H9 (cell line): ENCODE measurements at regions not wholly inside any gene's neighbourhood (a gene's known extent, or its start where the extent isn't known, plus 50 kb on each side); places are given as distances from the start of the nearest gene placed in this dataset.

ENCODE experiments used
- DNase-seq: peaks from one replicate; pipeline ENCODE4 v3.0.0-alpha.2; 2017
- H2AFZ ChIP-seq: one replicate; pipeline ENCODE4 v1.6.1; 2013; ENCODE audit warnings: mild to moderate bottlenecking, low read length, control low read depth, moderate library complexity
- H2AK5ac ChIP-seq: 2 replicates; pipeline ENCODE4 v1.6.1; 2013; ENCODE audit warnings: low read length, control low read depth, mixed read lengths; ENCODE audit not compliant: insufficient read length
- H2BK120ac ChIP-seq: one replicate; pipeline ENCODE4 v1.6.1; 2013; ENCODE audit warnings: low read depth, mild to moderate bottlenecking, low read length, control low read depth, inconsistent platforms; ENCODE audit not compliant: poor library complexity, severe bottlenecking
- H2BK12ac ChIP-seq: 2 replicates; pipeline ENCODE4 v1.6.1; 2013; ENCODE audit warnings: low read length, control low read depth, mixed read lengths, low read depth; ENCODE audit not compliant: insufficient read length
- H2BK15ac ChIP-seq: 2 replicates; pipeline ENCODE4 v1.6.1; 2013; ENCODE audit warnings: low read depth, low read length, control low read depth
- H2BK20ac ChIP-seq: one replicate; pipeline ENCODE4 v1.6.1; 2013; ENCODE audit warnings: low read depth, mild to moderate bottlenecking, low read length, control low read depth, inconsistent platforms; ENCODE audit not compliant: poor library complexity, severe bottlenecking
- H2BK5ac ChIP-seq: 2 replicates; pipeline ENCODE4 v1.6.1; 2013; ENCODE audit warnings: low read length, control low read depth, mixed read lengths; ENCODE audit not compliant: insufficient read length
- H3K14ac ChIP-seq: 2 replicates; pipeline ENCODE4 v1.6.1; 2013; ENCODE audit warnings: low read length, control low read depth; ENCODE audit not compliant: insufficient read depth
- H3K18ac ChIP-seq: 2 replicates; pipeline ENCODE4 v1.6.1; 2013; ENCODE audit warnings: low read depth, mild to moderate bottlenecking, mixed read lengths, low read length, control low read depth; ENCODE audit not compliant: insufficient read length
- H3K23ac ChIP-seq: 2 replicates; pipeline ENCODE4 v1.6.1; 2013; ENCODE audit warnings: low read length, control low read depth, mixed read lengths, low read depth; ENCODE audit not compliant: insufficient read length
- H3K23me2 ChIP-seq: 2 replicates; pipeline ENCODE4 v1.6.1; 2013; ENCODE audit warnings: low read depth, mild to moderate bottlenecking, mixed read lengths, low read length, control low read depth; ENCODE audit not compliant: insufficient read length, poor library complexity, severe bottlenecking
- H3K27ac ChIP-seq: 2 replicates; pipeline ENCODE4 v1.5.1; 2013; ENCODE audit warnings: low read length, control low read depth, mixed read lengths, low read depth; ENCODE audit not compliant: insufficient read length
- H3K27me3 ChIP-seq: 2 replicates; pipeline ENCODE4 v1.6.1; 2013; ENCODE audit warnings: low read length, control low read depth, inconsistent platforms; ENCODE audit not compliant: insufficient read depth
- H3K4ac ChIP-seq: 2 replicates; pipeline ENCODE4 v1.6.1; 2013; ENCODE audit warnings: low read depth, mild to moderate bottlenecking, control low read depth, inconsistent platforms, low read length, moderate library complexity
- H3K4me1 ChIP-seq: 2 replicates; pipeline ENCODE4 v1.6.1; 2013; ENCODE audit warnings: low read length, control low read depth, inconsistent platforms; ENCODE audit not compliant: insufficient read depth
- H3K4me2 ChIP-seq: 2 replicates; pipeline ENCODE4 v1.6.1; 2013; ENCODE audit warnings: low read length, control low read depth, mixed read lengths; ENCODE audit not compliant: insufficient read length, insufficient read depth
- H3K56ac ChIP-seq: 2 replicates; pipeline ENCODE4 v1.6.1; 2013; ENCODE audit warnings: low read depth, mild to moderate bottlenecking, mixed read lengths, low read length, control low read depth; ENCODE audit not compliant: insufficient read length
- H3K79me1 ChIP-seq: 2 replicates; pipeline ENCODE4 v1.6.1; 2013; ENCODE audit warnings: low read depth, mild to moderate bottlenecking, moderate library complexity, low read length, control low read depth, inconsistent platforms; ENCODE audit not compliant: insufficient read depth, poor library complexity, severe bottlenecking
- H3K79me2 ChIP-seq: 2 replicates; pipeline ENCODE4 v1.6.1; 2013; ENCODE audit warnings: low read length, control low read depth, inconsistent platforms; ENCODE audit not compliant: insufficient read depth
- H3K9ac ChIP-seq: 2 replicates; pipeline ENCODE4 v1.6.1; 2013; ENCODE audit warnings: low read length, control low read depth, mixed read lengths; ENCODE audit not compliant: insufficient read length; ENCODE audit errors: extremely low read depth
- H3K9me3 ChIP-seq: one replicate; pipeline ENCODE4 v1.6.1; 2013; ENCODE audit warnings: low read depth, low read length, inconsistent platforms; ENCODE audit not compliant: control insufficient read depth
- H3T11ph ChIP-seq: one replicate; pipeline ENCODE4 v1.6.1; 2013; ENCODE audit warnings: mild to moderate bottlenecking, low read length, control low read depth, inconsistent platforms
- H4K20me1 ChIP-seq: one replicate; pipeline ENCODE4 v1.6.1; 2013; ENCODE audit not compliant: control insufficient read depth, insufficient read length, insufficient read depth
- H4K5ac ChIP-seq: 2 replicates; pipeline ENCODE4 v1.6.1; 2013; ENCODE audit warnings: low read depth, mild to moderate bottlenecking, mixed read lengths, low read length, control low read depth; ENCODE audit not compliant: insufficient read length
- H4K8ac ChIP-seq: replicated peaks from 2 replicates; pipeline ENCODE4 v1.6.1; 2013; ENCODE audit warnings: low read length, control low read depth, mixed read lengths, low read depth; ENCODE audit not compliant: insufficient read length
- H4K91ac ChIP-seq: 2 replicates; pipeline ENCODE4 v1.6.1; 2013; ENCODE audit warnings: low read depth, mild to moderate bottlenecking, moderate library complexity, mixed read lengths, low read length, control low read depth; ENCODE audit not compliant: insufficient read length
- H3K27ac Mint-ChIP-seq, 3 experiments: 2 replicates in 2 of 3; 3 replicates in 1 of 3; pipeline ENCODE4 v1.8.0; 2020 to 2021; ENCODE audit warnings: mixed read lengths in 3 of 3, mild to moderate bottlenecking in 1 of 3, moderate library complexity in 1 of 3
- H3K27me3 Mint-ChIP-seq: 2 replicates; pipeline ENCODE4 v1.8.0; 2021; ENCODE audit warnings: low read depth, mild to moderate bottlenecking, moderate library complexity, mixed read lengths
- H3K36me3 Mint-ChIP-seq, 3 experiments: 2 replicates in 2 of 3; 3 replicates in 1 of 3; pipeline ENCODE4 v1.8.0; 2020 to 2021; ENCODE audit warnings: low read depth in 3 of 3, mixed read lengths in 3 of 3; ENCODE audit not compliant: insufficient read depth in 1 of 3
- H3K4me1 Mint-ChIP-seq, 2 experiments: 2 replicates each; pipeline ENCODE4 v1.8.0; 2020; ENCODE audit warnings: mixed read lengths in 2 of 2
- H3K4me3 Mint-ChIP-seq, 2 experiments: 2 replicates in 1 of 2; 3 replicates in 1 of 2; pipeline ENCODE4 v1.8.0; 2020 to 2021; ENCODE audit warnings: mild to moderate bottlenecking in 2 of 2, mixed read lengths in 2 of 2, moderate library complexity in 1 of 2
- H3K9me3 Mint-ChIP-seq, 2 experiments: 2 replicates in 1 of 2; 3 replicates in 1 of 2; pipeline ENCODE4 v1.8.0; 2020; ENCODE audit warnings: mild to moderate bottlenecking in 2 of 2, mixed read lengths in 2 of 2, moderate library complexity in 1 of 2
- CTCF ChIP-seq: fragments of 200-600 bp; sonication (generic); conservative IDR thresholded peaks from 3 replicates; pipeline ENCODE4 v1.8.0; 2021; ENCODE audit warnings: antibody characterized with exemption, mild to moderate bottlenecking
- WGBS: extraction: QIAGEN DNeasy Blood & Tissue Kit; methylation state at CpG from one replicate; pipeline ENCODE4 v1.1.7; 2013; ENCODE audit warnings: missing lambda C conversion rate, low lambda C conversion rate, mixed read lengths; ENCODE audit not compliant: insufficient read length; ENCODE audit errors: extremely low coverage; 5-methylcytosine and 5-hydroxymethylcytosine counted together

- Histone ChIP-seq H3T11ph (no peak overlapping the region), H2BK120ac (no peak overlapping the region), H3K27ac (no peak overlapping the region), H3K79me1 (no peaks in the 10 kb centered on the region), H2AK5ac (no peak overlapping the region), H3K23ac (no peak overlapping the region), H3K56ac (no peak overlapping the region), H4K91ac (no peak overlapping the region), H3K4me2 (no peak overlapping the region), H3K9ac (no peak overlapping the region), H3K14ac (no peak overlapping the region), H3K23me2 (no peaks in the 10 kb centered on the region), H3K79me2 (no peaks in the 10 kb centered on the region), H2BK20ac (no peak overlapping the region), H2BK12ac (no peak overlapping the region), H2BK15ac (no peak overlapping the region), H3K18ac (no peak overlapping the region), H4K8ac (no peak overlapping the region), H4K20me1 (no peaks in the 10 kb centered on the region), H3K4me1 (no peaks in the 10 kb centered on the region), H2AFZ (no peak overlapping the region), H3K27me3 (no peaks in the 10 kb centered on the region), H2BK5ac (no peak overlapping the region), H4K5ac (no peak overlapping the region), H3K9me3 (no peaks in the 10 kb centered on the region), H3K4ac (no peak overlapping the region)
- Mint-ChIP-seq H3K4me3 (no peak overlapping the region), H3K4me1 (no peaks in the 10 kb centered on the region), H3K9me3 (peaks cover 0 to 3% of the 10 kb centered on the region in 2 experiments; a peak in 1 of 5 replicates), H3K27ac (no peak overlapping the region), H3K27me3 (peaks cover 37% of the 10 kb centered on the region), H3K36me3 (no peaks in the 10 kb centered on the region)
- TF ChIP-seq CTCF: no peak
- DNase-seq: no peak
- no CpG with 5 or more reads among the region's 2 CpGs for WGBS
These were observed 71.9 kb downstream of the FZD1 start for GRCh38 chr7:91336106-91336505.
